HG03103 (cell line): ENCODE measurements at regions not wholly inside any gene's neighbourhood (a gene's known extent, or its start where the extent isn't known, plus 50 kb on each side); places are given as distances from the start of the nearest gene placed in this dataset.

ENCODE experiments used
- ATAC-seq: cut with Tn5 transposase; IDR thresholded peaks from one replicate; pipeline ENCODE4 v1.9.1; 2021; ENCODE audit warnings: low read depth; ENCODE audit not compliant: unreplicated experiment

GRCh38 chr2:220296174-220296573 is 668.7 kb downstream of the SLC4A3 start:
- no peak for ATAC-seq

- no peak for ATAC-seq
Measured at GRCh38 chr2:220297093-220297492, 669.7 kb downstream of the SLC4A3 start.

- ATAC-seq = no peak
Measured at GRCh38 chr2:220300806-220301205, 673.4 kb downstream of the SLC4A3 start.

DNA sequence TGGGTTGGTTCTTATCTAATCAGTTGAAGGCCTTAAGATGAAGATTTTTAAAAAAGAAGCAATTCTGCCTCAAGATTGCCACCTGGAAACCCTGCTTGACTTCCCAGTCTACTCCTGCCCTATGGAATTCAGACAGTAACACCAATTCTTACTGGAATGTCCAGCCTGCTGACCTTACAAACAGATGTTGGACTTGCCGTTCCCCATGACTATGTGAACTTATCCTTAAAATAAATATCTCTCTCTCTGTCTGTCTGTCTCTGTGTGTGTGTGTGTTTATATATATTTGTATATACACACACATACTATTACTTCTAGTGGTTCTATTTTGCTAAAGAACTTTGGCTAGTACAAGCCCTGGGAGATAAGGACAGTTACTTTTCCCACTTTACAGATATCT is 675.3 kb downstream of the SLC4A3 start:
- no peak for ATAC-seq

- ATAC-seq = no peak
Measured at GRCh38 chr2:220309215-220309614, 681.8 kb downstream of the SLC4A3 start.

DNA sequence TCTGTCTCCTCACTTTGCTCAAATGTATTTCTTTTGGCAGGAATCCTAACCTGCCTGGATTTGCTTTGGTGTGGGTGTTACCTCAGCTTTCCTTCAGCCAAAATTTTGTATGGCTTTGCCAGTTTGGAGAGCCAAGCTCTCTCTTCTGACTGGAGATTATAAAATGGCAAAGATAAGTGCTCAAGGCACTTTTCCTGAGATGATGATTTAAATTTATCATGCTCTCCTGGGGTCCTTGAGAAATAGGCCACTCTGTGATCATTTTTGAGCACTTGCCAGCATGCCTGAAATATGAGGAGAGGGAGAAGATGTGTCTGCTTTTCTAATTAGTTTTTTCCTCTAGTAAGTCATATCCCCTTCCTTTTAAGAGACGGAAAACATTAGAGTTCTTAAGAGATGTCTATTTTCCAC is 683.0 kb downstream of the SLC4A3 start:
- ATAC-seq = no peak

GRCh38 chr2:220315098-220315823 is 687.8 kb downstream of the SLC4A3 start:
- ATAC-seq = no peak

- ATAC-seq = no peak
Measured at GRCh38 chr2:220318037-220318436, 690.6 kb downstream of the SLC4A3 start.

- no peak for ATAC-seq
Measured at GRCh38 chr2:220318508-220318907, 691.1 kb downstream of the SLC4A3 start.

GRCh38 chr2:220320326-220320725 is 692.9 kb downstream of the SLC4A3 start:
- no peak for ATAC-seq

- no peak for ATAC-seq
Measured at GRCh38 chr2:220332886-220333285, 705.5 kb downstream of the SLC4A3 start.

GRCh38 chr2:220334210-220334609 is 706.8 kb downstream of the SLC4A3 start:
- ATAC-seq = no peak

GRCh38 chr2:220334871-220335590 is 707.6 kb downstream of the SLC4A3 start:
- ATAC-seq = no peak

- ATAC-seq = no peak
Measured at GRCh38 chr2:220335591-220335915, 708.1 kb downstream of the SLC4A3 start.

GRCh38 chr2:220336771-220337170 is 709.3 kb downstream of the SLC4A3 start:
- ATAC-seq = no peak

- ATAC-seq = no peak
Measured at GRCh38 chr2:220337611-220338440, 710.4 kb downstream of the SLC4A3 start.

DNA sequence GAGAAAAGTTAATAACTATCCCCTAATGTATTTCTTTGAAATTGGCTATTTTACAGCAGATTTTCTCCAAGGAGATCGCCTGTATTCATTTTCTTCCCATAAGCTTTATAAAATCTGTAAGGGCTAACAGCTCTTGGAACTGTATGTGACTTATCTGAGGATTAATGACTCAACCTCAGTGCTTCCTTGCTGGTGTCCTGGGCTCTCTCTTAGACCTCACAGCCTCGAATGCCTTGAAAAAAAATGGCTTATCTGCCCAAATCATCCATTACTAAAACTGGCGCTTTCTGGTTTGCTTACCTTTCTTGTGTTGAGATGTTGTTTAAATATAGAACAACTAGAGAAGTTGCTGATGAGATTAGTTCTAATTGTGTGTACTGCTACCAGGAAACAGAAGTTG is 713.6 kb downstream of the SLC4A3 start:
- no peak for ATAC-seq

DNA sequence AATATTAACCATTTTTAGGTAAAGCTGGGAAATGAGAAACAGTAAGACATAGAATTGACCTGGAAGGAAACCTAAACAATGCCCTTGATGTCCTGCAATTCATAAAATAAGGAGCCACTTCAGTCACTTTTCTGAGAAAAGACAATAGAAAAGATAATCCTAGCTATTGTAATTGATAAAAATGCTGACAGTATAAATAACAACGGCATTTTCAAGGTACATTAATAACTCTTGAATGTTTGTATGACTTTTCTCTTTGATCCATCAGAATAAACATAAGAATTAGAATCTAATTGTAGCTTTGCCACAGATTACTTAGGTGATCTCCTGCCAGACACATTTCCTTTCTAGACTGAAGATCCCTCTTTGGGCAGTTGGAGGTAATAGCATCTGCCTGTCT is 719.5 kb downstream of the SLC4A3 start:
- no peak for ATAC-seq

DNA sequence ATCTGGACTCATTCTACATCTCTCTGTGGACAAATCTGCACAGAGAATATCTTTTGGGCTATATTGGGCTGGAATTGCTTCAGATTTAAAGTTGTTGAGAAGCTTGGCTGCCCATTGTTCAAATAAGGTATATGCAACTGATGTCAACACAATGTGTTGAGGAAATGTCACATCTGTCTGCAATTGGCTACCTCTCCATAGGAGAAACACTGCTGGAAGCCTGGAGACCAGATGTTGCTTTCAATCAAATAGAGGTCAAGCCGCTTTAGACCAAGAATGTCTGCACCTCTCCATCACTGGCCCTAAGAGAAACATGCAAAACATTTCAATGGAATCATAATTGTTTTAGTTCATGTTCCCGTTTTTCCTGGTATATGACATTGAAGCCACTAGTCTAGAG is 720.2 kb downstream of the SLC4A3 start:
- no peak for ATAC-seq

DNA sequence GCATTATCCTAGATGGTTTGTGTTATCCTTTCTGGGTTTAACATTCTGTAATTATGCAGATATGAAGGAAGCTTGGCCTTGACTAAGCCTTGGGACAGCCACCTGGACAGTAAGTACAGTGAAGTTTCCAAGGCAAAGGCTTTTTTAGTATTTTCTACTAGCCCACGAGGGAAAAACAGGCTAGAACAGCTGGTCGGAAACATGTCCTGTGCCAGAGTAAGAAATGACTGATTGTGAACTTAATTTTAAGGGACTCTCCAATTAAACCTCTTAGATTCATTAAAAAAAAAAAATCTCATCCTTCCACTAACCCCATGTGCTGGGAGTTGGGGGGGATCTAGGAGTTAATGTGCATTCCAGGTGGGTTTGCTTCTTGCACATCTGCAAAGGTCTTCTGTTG is 720.8 kb downstream of the SLC4A3 start:
- no peak for ATAC-seq

DNA sequence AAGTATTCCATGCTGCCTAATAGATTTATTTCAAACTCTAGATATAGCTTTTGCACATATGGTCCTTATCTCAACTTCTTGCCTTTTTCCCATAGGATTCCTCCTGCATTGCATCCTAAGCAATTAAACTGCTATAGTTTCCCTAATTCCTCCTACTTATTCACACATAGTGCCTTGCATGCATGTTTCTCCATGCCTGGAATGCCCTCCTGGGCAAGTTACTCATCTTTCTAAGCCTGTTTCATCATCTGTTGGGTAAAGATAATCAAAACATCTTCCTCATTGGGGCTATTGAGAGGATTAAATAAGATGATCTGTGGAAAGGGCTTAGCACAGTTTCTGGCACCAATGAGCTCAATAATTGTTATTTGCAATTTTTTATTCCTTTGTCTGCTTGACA is 726.5 kb downstream of the SLC4A3 start:
- ATAC-seq = no peak
